Pancreas (tissue), 10 donors: ENCODE measurements at regions not wholly inside any gene's neighbourhood (a gene's known extent, or its start where the extent isn't known, plus 50 kb on each side); places are given as distances from the start of the nearest gene placed in this dataset.
A peak's percentile ranks its signal among the peaks of the same experiment; 100 is the strongest.

Experiments
- ATAC-seq, 4 donors: fragments of 200-7000 bp; cut with Tn5 transposase; one replicate each; pipeline versions ENCODE4 v1.8.0 to v1.9.1; 2020; ENCODE audit warnings: mild to moderate bottlenecking in 4 of 4, moderate library complexity in 4 of 4
- DNase-seq, 6 donors: peaks; one replicate each; pipeline ENCODE4 v3.0.0-alpha.2; 2020
- FAIRE-seq: peaks from 2 replicates; lab custom pipeline; 2012; peaks lifted over from hg19 to GRCh38; lab: Jason Lieb, UNC
- H3K27ac ChIP-seq, 4 donors: fragments of 200-600 bp; sonication (generic); 1 replicate in 3 of 4; 2 replicates in 1 of 4; pipeline versions ENCODE4 v1.5.0 to v1.8.0; 2020
- H3K27me3 ChIP-seq, 4 donors: fragments of 200-600 bp; one replicate each; pipeline ENCODE4 v1.8.0; 2021
- H3K36me3 ChIP-seq, 3 donors: fragments of 200-600 bp; sonication (generic) in 1 of 3; one replicate each; pipeline versions ENCODE4 v1.5.0 to v1.8.0; 2020 to 2021
- H3K4me1 ChIP-seq, 3 donors: fragments of 200-600 bp; one replicate each; pipeline ENCODE4 v1.8.0; 2021
- H3K4me3 ChIP-seq, 4 donors: fragments of 200-600 bp; sonication (generic) in 2 of 4; one replicate each; pipeline versions ENCODE4 v1.5.0 to v1.8.0; 2020 to 2021
- H3K9me3 ChIP-seq, 4 donors: fragments of 200-600 bp; one replicate each; pipeline ENCODE4 v1.8.0; 2021
- CTCF ChIP-seq, 4 donors: fragments of 200-600 bp; sonication (generic) in 3 of 4; IDR thresholded peaks; one replicate each; pipeline versions ENCODE4 v1.5.0 to v1.8.0; 2021; ENCODE audit warnings: antibody characterized with exemption in 4 of 4
- WGBS, 2 donors: extraction: QIAGEN DNeasy Blood & Tissue Kit; methylation state at CpG; one replicate each; pipeline ENCODE4 v1.1.7; 2013; 5-methylcytosine and 5-hydroxymethylcytosine counted together
- intact Hi-C, 3 donors: fragments of 100-400 bp; cut with DNase I; formaldehyde crosslinking; loops; one replicate each; pipeline versions ENCODE4 v1.11.1 to v1.14.2; 2022
- donor health status: healthy with polysubstance abuse.
- donor health status: DM: no; HTN: no; CAD: no; lungs with moderate emphysema.
- donor health status: DM: no; HTN: no; CAD: no.
- donor health status: control.
- donor health status: control.
- donor health status: Bipolar disorder and iron deficiency.
- donor health status: DM: yes; HTN: yes; CAD: no.
- donor health status: DM: no; HTN: no; CAD: no.
- donor health status: DM: no; HTN: no; CAD: no.
- donor health status: DM: yes; HTN: yes; CAD: no.

GRCh38 chrX:113892401-113892800 lies 691.5 kb upstream of the HTR2C start:
- Histone ChIP-seq H3K27me3 (peaks cover 0 to 8% (median 0%) of the 10 kb centered on the region in 4 donors), H3K36me3 (no peaks in the 10 kb centered on the region), H3K27ac (no peak overlapping the region), H3K4me1 (no peaks in the 10 kb centered on the region), H3K9me3 (no peaks in the 10 kb centered on the region), H3K4me3 (no peak overlapping the region)
- no peak for TF ChIP-seq CTCF (IDR thresholded peaks at IDR 0.05)
- no peak for FAIRE-seq
- intact Hi-C loops: no loop called here
- whole genome bisulfite sequencing, 2 donors: 53 to 56% methylated on average over 1 of the region's 1 CpG
- no peak for DNase-seq
- no peak for ATAC-seq

GRCh38 chrX:113873056-113873455 lies 710.8 kb upstream of the HTR2C start:
- 62 to 65% methylated on average over 3 of the region's 3 CpGs for WGBS, 2 donors
- intact Hi-C loops: no loop called here
- Histone ChIP-seq H3K27ac (no peak overlapping the region), H3K27me3 (peaks cover 0 to 17% (median 0%) of the 10 kb centered on the region in 4 donors), H3K4me1 (no peaks in the 10 kb centered on the region), H3K4me3 (no peak overlapping the region), H3K9me3 (no peaks in the 10 kb centered on the region), H3K36me3 (no peaks in the 10 kb centered on the region)
- peak; percentile 13 for FAIRE-seq
- no peak for TF ChIP-seq CTCF (IDR thresholded peaks at IDR 0.05)
- no peak for DNase-seq
- no peak for ATAC-seq

GRCh38 chrX:113868711-113869110 lies 715.2 kb upstream of the HTR2C start:
- intact Hi-C loops: no loop called here
- no peak for DNase-seq
- Histone ChIP-seq H3K9me3 (no peaks in the 10 kb centered on the region), H3K36me3 (no peaks in the 10 kb centered on the region), H3K4me3 (no peak overlapping the region), H3K27ac (no peak overlapping the region), H3K4me1 (no peaks in the 10 kb centered on the region), H3K27me3 (peaks cover 0 to 15% (median 0%) of the 10 kb centered on the region in 4 donors)
- TF ChIP-seq CTCF (IDR thresholded peaks at IDR 0.05): no peak
- no peak for FAIRE-seq
- WGBS, 2 donors: 41 to 55% methylated on average over 3 of the region's 3 CpGs
- ATAC-seq: no peak

GRCh38 chrX:113868177-113868576 lies 715.7 kb upstream of the HTR2C start:
- ATAC-seq (no peak), FAIRE-seq (no peak), DNase-seq (no peak)
- intact Hi-C loops: no loop called here
- Histone ChIP-seq H3K4me3 (no peak overlapping the region), H3K9me3 (no peaks in the 10 kb centered on the region), H3K27me3 (peaks cover 0 to 13% (median 0%) of the 10 kb centered on the region in 4 donors), H3K4me1 (no peaks in the 10 kb centered on the region), H3K27ac (no peak overlapping the region), H3K36me3 (no peaks in the 10 kb centered on the region)
- 14 to 20% methylated on average over 5 of the region's 5 CpGs for WGBS, 2 donors
- no peak for TF ChIP-seq CTCF (IDR thresholded peaks at IDR 0.05)

GRCh38 chrX:113849408-113849807 lies 734.5 kb upstream of the HTR2C start:
- FAIRE-seq (no peak), ATAC-seq (no peak), DNase-seq (no peak)
- Histone ChIP-seq H3K9me3 (no peaks in the 10 kb centered on the region), H3K27me3 (peaks cover 0 to 12% (median 4%) of the 10 kb centered on the region in 4 donors), H3K4me1 (no peaks in the 10 kb centered on the region), H3K27ac (no peak overlapping the region), H3K4me3 (no peak overlapping the region), H3K36me3 (no peaks in the 10 kb centered on the region)
- TF ChIP-seq CTCF (IDR thresholded peaks at IDR 0.05): no peak
- intact Hi-C loops: no loop called here
